MM.1S (cell line): ENCODE measurements at regions not wholly inside any gene's neighbourhood (a gene's known extent, or its start where the extent isn't known, plus 50 kb on each side); places are given as distances from the start of the nearest gene placed in this dataset.

Experiments used
- DNase-seq: peaks from one replicate; pipeline ENCODE4 v3.0.0-alpha.2; 2015
- H2AFZ ChIP-seq: fragments of 300-600 bp; sonication (generic); 2 replicates; pipeline ENCODE4 v1.6.0; 2016; ENCODE audit warnings: antibody characterized with exemption, low read length
- H3F3A ChIP-seq: fragments of 300-600 bp; sonication (generic); 2 replicates; pipeline ENCODE4 v1.6.1; 2016; ENCODE audit warnings: mild to moderate bottlenecking, antibody characterized with exemption, low read length, moderate library complexity, mixed read lengths; ENCODE audit not compliant: insufficient read depth
- H3K27ac ChIP-seq: fragments of 300-600 bp; sonication (generic); 2 replicates; pipeline ENCODE4 v1.5.1; 2016; ENCODE audit warnings: mild to moderate bottlenecking, low read length
- H3K27me3 ChIP-seq: fragments of 300-600 bp; sonication (generic); replicated peaks from 2 replicates; pipeline ENCODE4 v1.6.0; 2016; ENCODE audit warnings: low read length; ENCODE audit not compliant: insufficient read depth
- H3K36me3 ChIP-seq: fragments of 300-600 bp; sonication (generic); replicated peaks from 2 replicates; pipeline ENCODE4 v1.6.1; 2016; ENCODE audit warnings: mild to moderate bottlenecking, low read length, mixed read lengths; ENCODE audit not compliant: insufficient read depth
- H3K4me1 ChIP-seq: fragments of 300-600 bp; sonication (generic); 2 replicates; pipeline ENCODE4 v1.6.1; 2016; ENCODE audit warnings: low read length, mixed read lengths
- H3K4me2 ChIP-seq: fragments of 300-600 bp; sonication (generic); 2 replicates; pipeline ENCODE4 v1.6.0; 2016; ENCODE audit warnings: low read depth, low read length
- H3K4me3 ChIP-seq: fragments of 300-600 bp; sonication (generic); 2 replicates; pipeline ENCODE4 v1.5.1; 2016; ENCODE audit warnings: low read length, mixed read lengths
- H3K79me2 ChIP-seq: fragments of 300-600 bp; sonication (generic); 2 replicates; pipeline ENCODE4 v1.6.1; 2016; ENCODE audit warnings: mixed run types, low read length, mixed read lengths
- H3K9ac ChIP-seq: fragments of 300-600 bp; sonication (generic); 2 replicates; pipeline ENCODE4 v1.6.1; 2016; ENCODE audit warnings: low read length, mixed read lengths
- H3K9me2 ChIP-seq: fragments of 300-600 bp; sonication (generic); replicated peaks from 2 replicates; pipeline ENCODE4 v1.6.1; 2016; ENCODE audit warnings: mild to moderate bottlenecking, low read length, mixed read lengths; ENCODE audit not compliant: insufficient read depth
- H3K9me3 ChIP-seq: fragments of 300-600 bp; sonication (generic); replicated peaks from 2 replicates; pipeline ENCODE4 v1.6.1; 2016; ENCODE audit warnings: mild to moderate bottlenecking, low read length, mixed read lengths; ENCODE audit not compliant: insufficient read depth
- H4K20me1 ChIP-seq: fragments of 300-600 bp; sonication (generic); 2 replicates; pipeline ENCODE4 v1.6.1; 2016; ENCODE audit warnings: mild to moderate bottlenecking, low read length, moderate library complexity, mixed read lengths; ENCODE audit not compliant: insufficient read depth
- CTCF ChIP-seq: fragments of 300-600 bp; sonication (generic); IDR thresholded peaks from 2 replicates; pipeline ENCODE4 v1.5.1; 2016; ENCODE audit warnings: antibody characterized with exemption, low read length, mixed read lengths
- EZH2 ChIP-seq: fragments of 300-600 bp; sonication (generic); optimal IDR thresholded peaks from 2 replicates; pipeline ENCODE3; 2017; ENCODE audit warnings: low read depth, mild to moderate bottlenecking, antibody characterized with exemption, low read length, mixed read lengths
- EZH2phosphoT487 ChIP-seq: fragments of 300-600 bp; sonication (generic); IDR thresholded peaks from 2 replicates; pipeline ENCODE4 v1.6.1; 2018; ENCODE audit warnings: antibody characterized with exemption, low read length

- Histone ChIP-seq H3K9ac (no peak overlapping the region), H3K4me3 (no peak overlapping the region), H3F3A (no peaks in the 10 kb centered on the region), H3K27ac (no peak overlapping the region), H3K79me2 (no peaks in the 10 kb centered on the region), H2AFZ (no peak overlapping the region), H4K20me1 (no peaks in the 10 kb centered on the region), H3K9me3 (no peaks in the 10 kb centered on the region), H3K4me2 (no peak overlapping the region), H3K27me3 (no peaks in the 10 kb centered on the region), H3K36me3 (no peaks in the 10 kb centered on the region), H3K9me2 (no peaks in the 10 kb centered on the region), H3K4me1 (no peaks in the 10 kb centered on the region)
- no peak for TF ChIP-seq EZH2phosphoT487
- TF ChIP-seq EZH2: no peak
- TF ChIP-seq CTCF: no peak
- DNase-seq: no peak
These were observed 261.4 kb downstream of the DMRT2 start for GRCh38 chr9:1311462-1312042.

GRCh38 chr9:1319436-1319835, 269.3 kb downstream of the DMRT2 start:
- TF ChIP-seq EZH2: no peak
- no peak for TF ChIP-seq EZH2phosphoT487
- no peak for TF ChIP-seq CTCF

GRCh38 chr9:1320051-1320557, 269.9 kb downstream of the DMRT2 start:
- Histone ChIP-seq H3K27me3 (no peaks in the 10 kb centered on the region), H3K4me2 (no peak overlapping the region), H3K27ac (no peak overlapping the region), H3K4me1 (no peaks in the 10 kb centered on the region), H2AFZ (no peak overlapping the region), H3K79me2 (no peaks in the 10 kb centered on the region), H3K36me3 (no peaks in the 10 kb centered on the region), H3K9me3 (no peaks in the 10 kb centered on the region), H3K9me2 (no peaks in the 10 kb centered on the region), H3K9ac (no peak overlapping the region), H4K20me1 (no peaks in the 10 kb centered on the region), H3F3A (no peaks in the 10 kb centered on the region), H3K4me3 (no peak overlapping the region)
- no peak for DNase-seq
- TF ChIP-seq EZH2 (no peak), CTCF (no peak), EZH2phosphoT487 (no peak)

More at GRCh38 chr9:1319436-1319835, 269.3 kb downstream of the DMRT2 start:
- Histone ChIP-seq H3K9ac (no peak overlapping the region), H3K36me3 (no peaks in the 10 kb centered on the region), H3K4me2 (no peak overlapping the region), H2AFZ (no peak overlapping the region), H3K79me2 (no peaks in the 10 kb centered on the region), H3K4me3 (no peak overlapping the region), H4K20me1 (no peaks in the 10 kb centered on the region), H3K4me1 (no peaks in the 10 kb centered on the region), H3K9me2 (no peaks in the 10 kb centered on the region), H3K9me3 (no peaks in the 10 kb centered on the region), H3K27ac (no peak overlapping the region), H3F3A (no peaks in the 10 kb centered on the region), H3K27me3 (no peaks in the 10 kb centered on the region)
- no peak for DNase-seq
